ENCODE measurements at regions not wholly inside any gene's neighbourhood (a gene's known extent, or its start where the extent isn't known, plus 50 kb on each side); places are given as distances from the start of the nearest gene placed in this dataset.

DNA sequence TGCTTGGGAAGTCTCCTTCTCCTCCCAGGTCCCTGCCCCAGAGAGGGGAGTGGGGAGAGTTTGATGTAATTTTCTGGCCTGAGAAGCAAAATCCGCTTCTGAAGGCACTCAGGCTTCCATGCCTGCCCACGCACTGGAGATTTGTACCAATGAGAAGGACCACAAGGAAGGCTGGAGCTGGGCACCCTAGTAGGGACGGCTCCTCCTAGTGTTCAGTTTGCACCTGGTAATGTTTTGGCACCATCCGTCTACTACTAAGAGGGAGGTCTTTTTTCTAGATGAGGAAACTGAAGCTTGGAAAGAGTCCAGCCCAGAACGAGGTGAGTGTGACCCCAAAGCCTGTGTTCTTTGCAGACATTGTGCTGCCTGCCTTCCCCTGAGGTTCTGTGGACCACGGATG, 83.6 kb upstream of the NLRP1 start:
- Histone ChIP-seq H3K4me3 (ENCODE audit: low read length) (no peak overlapping the region), H4K20me1 (ENCODE audit: control insufficient read depth, insufficient read depth, low read depth, low read length) (no peaks in the 10 kb centered on the region), H3K36me3 (ENCODE audit: control insufficient read depth, low read length) (no peaks in the 10 kb centered on the region), H3F3A (ENCODE audit: control insufficient read depth, insufficient read depth) (no peaks in the 10 kb centered on the region), H3K4me1 (ENCODE audit: control insufficient read depth, low read length) (no peaks in the 10 kb centered on the region), H3K9me3 (ENCODE audit: control insufficient read depth, insufficient read depth, low read length) (no peaks in the 10 kb centered on the region), H3K4me2 (ENCODE audit: low read length) (no peak overlapping the region), H3K9me2 (replicated peaks; ENCODE audit: control insufficient read depth, low read length) (no peaks in the 10 kb centered on the region), H3K27ac (ENCODE audit: low read depth, low read length) (no peak overlapping the region), H3K27me3 (ENCODE audit: control insufficient read depth, low read length) (no peaks in the 10 kb centered on the region; the same call in none of the 2 replicates), H3K79me2 (ENCODE audit: control insufficient read depth, low read length) (no peaks in the 10 kb centered on the region)
- TF ChIP-seq, protein P1, sequence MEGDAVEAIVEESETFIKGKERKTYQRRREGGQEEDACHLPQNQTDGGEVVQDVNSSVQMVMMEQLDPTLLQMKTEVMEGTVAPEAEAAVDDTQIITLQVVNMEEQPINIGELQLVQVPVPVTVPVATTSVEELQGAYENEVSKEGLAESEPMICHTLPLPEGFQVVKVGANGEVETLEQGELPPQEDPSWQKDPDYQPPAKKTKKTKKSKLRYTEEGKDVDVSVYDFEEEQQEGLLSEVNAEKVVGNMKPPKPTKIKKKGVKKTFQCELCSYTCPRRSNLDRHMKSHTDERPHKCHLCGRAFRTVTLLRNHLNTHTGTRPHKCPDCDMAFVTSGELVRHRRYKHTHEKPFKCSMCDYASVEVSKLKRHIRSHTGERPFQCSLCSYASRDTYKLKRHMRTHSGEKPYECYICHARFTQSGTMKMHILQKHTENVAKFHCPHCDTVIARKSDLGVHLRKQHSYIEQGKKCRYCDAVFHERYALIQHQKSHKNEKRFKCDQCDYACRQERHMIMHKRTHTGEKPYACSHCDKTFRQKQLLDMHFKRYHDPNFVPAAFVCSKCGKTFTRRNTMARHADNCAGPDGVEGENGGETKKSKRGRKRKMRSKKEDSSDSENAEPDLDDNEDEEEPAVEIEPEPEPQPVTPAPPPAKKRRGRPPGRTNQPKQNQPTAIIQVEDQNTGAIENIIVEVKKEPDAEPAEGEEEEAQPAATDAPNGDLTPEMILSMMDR (IDR thresholded peaks at IDR 0.05; ENCODE audit: low read depth, low read length, poor library complexity, severe bottlenecking): no peak
- TF ChIP-seq EZH2phosphoT487 (IDR thresholded peaks at IDR 0.05; ENCODE audit: borderline replicate concordance, low read length): no peak

DNA sequence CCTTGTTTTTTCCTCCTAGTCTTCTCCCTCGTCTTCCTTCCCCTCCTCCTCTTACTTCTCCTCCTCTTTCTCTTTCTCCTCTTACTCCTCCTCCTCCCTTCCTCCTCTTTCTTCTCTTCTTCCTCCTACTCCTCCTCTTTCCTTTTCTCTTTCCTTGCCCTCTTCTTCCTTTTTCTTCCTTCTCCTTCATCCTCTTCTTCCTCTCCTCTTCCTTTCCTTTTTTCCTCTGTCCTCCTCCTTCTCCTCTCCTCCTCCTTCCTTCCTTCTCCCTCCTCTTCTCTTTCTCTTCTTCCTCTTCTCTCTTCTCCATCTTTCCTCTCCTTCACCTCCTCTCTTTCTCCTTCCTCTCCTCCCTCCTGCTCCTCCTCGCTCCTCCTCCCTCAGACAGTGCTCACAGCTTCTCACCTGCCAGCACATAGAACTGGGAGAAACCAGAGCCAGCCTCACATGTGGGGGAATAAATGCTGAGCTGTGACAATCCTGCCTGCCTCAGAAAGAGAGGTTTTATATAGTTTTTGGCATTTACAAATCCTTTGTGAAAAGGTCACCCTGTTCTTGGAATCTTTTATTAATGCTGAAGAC, 84.3 kb upstream of the NLRP1 start:
- no peak overlapping the region for H3K27ac ChIP-seq (ENCODE audit: low read depth, low read length)
- H3K4me2 ChIP-seq (ENCODE audit: low read length): no peak overlapping the region
- H3K4me3 ChIP-seq (ENCODE audit: low read length): no peak overlapping the region
- H3K4me1 ChIP-seq (ENCODE audit: control insufficient read depth, low read length): no peaks in the 10 kb centered on the region
- no peaks in the 10 kb centered on the region for H3F3A ChIP-seq (ENCODE audit: control insufficient read depth, insufficient read depth)
- no peaks in the 10 kb centered on the region for H3K9me2 ChIP-seq (replicated peaks; ENCODE audit: control insufficient read depth, low read length)
- H3K27me3 ChIP-seq (ENCODE audit: control insufficient read depth, low read length): no peaks in the 10 kb centered on the region; the same call in none of the 2 replicates
- H3K36me3 ChIP-seq (ENCODE audit: control insufficient read depth, low read length): no peaks in the 10 kb centered on the region
- no peaks in the 10 kb centered on the region for H3K79me2 ChIP-seq (ENCODE audit: control insufficient read depth, low read length)
- TF ChIP-seq, protein P1 (IDR thresholded peaks at IDR 0.05; ENCODE audit: low read depth, low read length, poor library complexity, severe bottlenecking): no peak
- no peak for TF ChIP-seq EZH2phosphoT487 (IDR thresholded peaks at IDR 0.05; ENCODE audit: borderline replicate concordance, low read length)
- H3K9me3 ChIP-seq (ENCODE audit: control insufficient read depth, insufficient read depth, low read length): no peaks in the 10 kb centered on the region
- no peaks in the 10 kb centered on the region for H4K20me1 ChIP-seq (ENCODE audit: control insufficient read depth, insufficient read depth, low read depth, low read length)

DNA sequence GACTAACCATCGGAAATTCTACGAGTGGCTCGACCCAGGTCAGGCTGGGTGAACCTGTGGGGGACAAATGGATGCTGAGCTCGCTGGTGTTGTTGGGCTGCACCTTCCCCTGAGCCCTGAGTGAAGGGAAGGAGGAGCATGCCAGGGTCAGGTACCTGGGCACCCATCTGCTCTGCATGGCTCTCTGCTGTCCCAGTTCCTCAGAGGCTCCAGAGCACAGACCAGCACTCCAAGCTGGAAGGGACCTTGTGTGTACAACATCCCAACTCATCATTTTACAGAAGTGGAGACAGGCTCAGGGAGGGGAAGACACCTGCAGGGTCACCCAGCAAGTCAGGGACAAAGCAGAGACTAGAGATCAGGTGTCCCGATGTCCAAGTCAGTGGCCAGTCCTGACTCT, 84.9 kb upstream of the NLRP1 start:
- Histone ChIP-seq H3K9me2 (replicated peaks; ENCODE audit: control insufficient read depth, low read length) (no peaks in the 10 kb centered on the region), H3K27me3 (ENCODE audit: control insufficient read depth, low read length) (peaks cover 3% of the 10 kb centered on the region), H3K36me3 (ENCODE audit: control insufficient read depth, low read length) (no peaks in the 10 kb centered on the region), H3K9me3 (ENCODE audit: control insufficient read depth, insufficient read depth, low read length) (no peaks in the 10 kb centered on the region), H3K79me2 (ENCODE audit: control insufficient read depth, low read length) (no peaks in the 10 kb centered on the region), H3K4me1 (ENCODE audit: control insufficient read depth, low read length) (no peaks in the 10 kb centered on the region), H3K27ac (ENCODE audit: low read depth, low read length) (no peak overlapping the region), H3K4me2 (ENCODE audit: low read length) (no peak overlapping the region), H3F3A (ENCODE audit: control insufficient read depth, insufficient read depth) (no peaks in the 10 kb centered on the region), H3K4me3 (ENCODE audit: low read length) (no peak overlapping the region), H4K20me1 (ENCODE audit: control insufficient read depth, insufficient read depth, low read depth, low read length) (no peaks in the 10 kb centered on the region)
- no peak for TF ChIP-seq EZH2phosphoT487 (IDR thresholded peaks at IDR 0.05; ENCODE audit: borderline replicate concordance, low read length)
- TF ChIP-seq, protein P1 (IDR thresholded peaks at IDR 0.05; ENCODE audit: low read depth, low read length, poor library complexity, severe bottlenecking): no peak
